ENCODE measurements at regions not wholly inside any gene's neighbourhood (a gene's known extent, or its start where the extent isn't known, plus 50 kb on each side); places are given as distances from the start of the nearest gene placed in this dataset.

- POLR2A ChIA-PET = no interaction called here
- Mint-ChIP-seq H3K9me3 (no peaks in the 10 kb centered on the region), H3K27me3 (no peaks in the 10 kb centered on the region), H3K4me1 (no peaks in the 10 kb centered on the region), H3K27ac (no peak overlapping the region), H3K4me3 (no peak overlapping the region), H3K36me3 (no peaks in the 10 kb centered on the region)
- DNase-seq (no peak), ATAC-seq (ENCODE audit: low read depth) (no peak)
These were observed 224.9 kb upstream of the SMIM31 start for GRCh38 chr4:164529058-164529457.

GRCh38 chr4:164529486-164529885 is 224.4 kb upstream of the SMIM31 start:
- POLR2A ChIA-PET = no interaction called here
- H3K4me3 Mint-ChIP-seq = no peak overlapping the region
- no peak overlapping the region for H3K27ac Mint-ChIP-seq
- H3K9me3 Mint-ChIP-seq = no peaks in the 10 kb centered on the region
- H3K4me1 Mint-ChIP-seq = no peaks in the 10 kb centered on the region
- no peak for DNase-seq
- ATAC-seq (ENCODE audit: low read depth) = no peak
- no peaks in the 10 kb centered on the region for H3K27me3 Mint-ChIP-seq
- H3K36me3 Mint-ChIP-seq = no peaks in the 10 kb centered on the region

GRCh38 chr4:164531336-164531735 is 222.6 kb upstream of the SMIM31 start:
- DNase-seq = no peak

GRCh38 chr4:164536814-164537213 is 217.1 kb upstream of the SMIM31 start:
- Mint-ChIP-seq H3K36me3 (no peaks in the 10 kb centered on the region), H3K4me3 (no peak overlapping the region), H3K27ac (no peak overlapping the region), H3K9me3 (peaks cover 7% of the 10 kb centered on the region), H3K4me1 (no peaks in the 10 kb centered on the region), H3K27me3 (no peaks in the 10 kb centered on the region)
- ATAC-seq (ENCODE audit: low read depth) (no peak), DNase-seq (no peak)
- POLR2A ChIA-PET = no interaction called here

More at GRCh38 chr4:164531336-164531735, 222.6 kb upstream of the SMIM31 start:
- ATAC-seq (ENCODE audit: low read depth) = no peak
- no peaks in the 10 kb centered on the region for H3K9me3 Mint-ChIP-seq
- H3K27ac Mint-ChIP-seq = no peak overlapping the region
- H3K36me3 Mint-ChIP-seq = no peaks in the 10 kb centered on the region
- H3K27me3 Mint-ChIP-seq = no peaks in the 10 kb centered on the region
- H3K4me3 Mint-ChIP-seq = no peak overlapping the region
- POLR2A ChIA-PET = no interaction called here
- H3K4me1 Mint-ChIP-seq = no peaks in the 10 kb centered on the region

GRCh38 chr4:164538097-164538496 is 215.8 kb upstream of the SMIM31 start:
- Mint-ChIP-seq H3K4me1 (no peaks in the 10 kb centered on the region), H3K4me3 (no peak overlapping the region), H3K9me3 (peaks cover 7% of the 10 kb centered on the region), H3K27me3 (no peaks in the 10 kb centered on the region), H3K27ac (no peak overlapping the region), H3K36me3 (no peaks in the 10 kb centered on the region)
- POLR2A ChIA-PET = no interaction called here
- DNase-seq = no peak
- ATAC-seq (ENCODE audit: low read depth) = no peak

- ATAC-seq (ENCODE audit: low read depth) = no peak
- Mint-ChIP-seq H3K27me3 (no peaks in the 10 kb centered on the region), H3K9me3 (peaks cover 7% of the 10 kb centered on the region), H3K27ac (no peak overlapping the region), H3K36me3 (no peaks in the 10 kb centered on the region), H3K4me1 (no peaks in the 10 kb centered on the region), H3K4me3 (no peak overlapping the region)
- POLR2A ChIA-PET = no interaction called here
- DNase-seq = no peak
These were observed 212.9 kb upstream of the SMIM31 start for GRCh38 chr4:164540987-164541386.

GRCh38 chr4:164542431-164542830 is 211.5 kb upstream of the SMIM31 start:
- H3K9me3 Mint-ChIP-seq = peaks cover 7% of the 10 kb centered on the region
- no peak for ATAC-seq (ENCODE audit: low read depth)
- POLR2A ChIA-PET = no interaction called here
- no peak overlapping the region for H3K4me3 Mint-ChIP-seq
- no peaks in the 10 kb centered on the region for H3K4me1 Mint-ChIP-seq
- no peaks in the 10 kb centered on the region for H3K27me3 Mint-ChIP-seq
- no peak for DNase-seq
- H3K27ac Mint-ChIP-seq = no peak overlapping the region
- no peaks in the 10 kb centered on the region for H3K36me3 Mint-ChIP-seq

GRCh38 chr4:164550989-164551712 is 202.8 kb upstream of the SMIM31 start:
- no peaks in the 10 kb centered on the region for H3K4me1 Mint-ChIP-seq
- no peak for DNase-seq
- no peaks in the 10 kb centered on the region for H3K9me3 Mint-ChIP-seq
- no peaks in the 10 kb centered on the region for H3K36me3 Mint-ChIP-seq
- H3K27me3 Mint-ChIP-seq = no peaks in the 10 kb centered on the region
- no peak overlapping the region for H3K4me3 Mint-ChIP-seq
- POLR2A ChIA-PET = no interaction called here
- no peak for ATAC-seq (ENCODE audit: low read depth)
- H3K27ac Mint-ChIP-seq = no peak overlapping the region

GRCh38 chr4:164551713-164552040 is 202.3 kb upstream of the SMIM31 start:
- Mint-ChIP-seq H3K4me1 (no peaks in the 10 kb centered on the region), H3K27ac (no peak overlapping the region), H3K4me3 (no peak overlapping the region), H3K36me3 (no peaks in the 10 kb centered on the region), H3K27me3 (no peaks in the 10 kb centered on the region), H3K9me3 (no peaks in the 10 kb centered on the region)
- POLR2A ChIA-PET = no interaction called here
- no peak for ATAC-seq (ENCODE audit: low read depth)
- DNase-seq = no peak

GRCh38 chr4:164571593-164572390 is 182.1 kb upstream of the SMIM31 start:
- DNase-seq = no peak
- ATAC-seq (ENCODE audit: low read depth) = no peak
- Mint-ChIP-seq H3K4me1 (no peaks in the 10 kb centered on the region), H3K9me3 (peaks cover 4% of the 10 kb centered on the region), H3K4me3 (no peak overlapping the region), H3K27me3 (no peaks in the 10 kb centered on the region), H3K36me3 (no peaks in the 10 kb centered on the region), H3K27ac (no peak overlapping the region)
- POLR2A ChIA-PET = no interaction called here

- H3K9me3 Mint-ChIP-seq = peaks cover 1% of the 10 kb centered on the region
- H3K36me3 Mint-ChIP-seq = no peaks in the 10 kb centered on the region
- no peak overlapping the region for H3K27ac Mint-ChIP-seq
- H3K27me3 Mint-ChIP-seq = no peaks in the 10 kb centered on the region
- POLR2A ChIA-PET = no interaction called here
- ATAC-seq (ENCODE audit: low read depth) (no peak), DNase-seq (no peak)
- no peaks in the 10 kb centered on the region for H3K4me1 Mint-ChIP-seq
- no peak overlapping the region for H3K4me3 Mint-ChIP-seq
These were observed 181.1 kb upstream of the SMIM31 start for GRCh38 chr4:164572877-164573279.

GRCh38 chr4:164575861-164576260 is 178.1 kb upstream of the SMIM31 start:
- H3K4me1 Mint-ChIP-seq = no peaks in the 10 kb centered on the region
- no peaks in the 10 kb centered on the region for H3K27me3 Mint-ChIP-seq
- no peaks in the 10 kb centered on the region for H3K9me3 Mint-ChIP-seq
- no peaks in the 10 kb centered on the region for H3K36me3 Mint-ChIP-seq
- DNase-seq (no peak), ATAC-seq (ENCODE audit: low read depth) (no peak)
- POLR2A ChIA-PET = no interaction called here
- H3K4me3 Mint-ChIP-seq = no peak overlapping the region
- H3K27ac Mint-ChIP-seq = no peak overlapping the region

- POLR2A ChIA-PET = no interaction called here
- ATAC-seq (ENCODE audit: low read depth) (no peak), DNase-seq (no peak)
- Mint-ChIP-seq H3K27me3 (no peaks in the 10 kb centered on the region), H3K27ac (no peak overlapping the region), H3K9me3 (no peaks in the 10 kb centered on the region), H3K36me3 (no peaks in the 10 kb centered on the region), H3K4me3 (no peak overlapping the region), H3K4me1 (no peaks in the 10 kb centered on the region)
These were observed 174.5 kb upstream of the SMIM31 start for GRCh38 chr4:164579270-164579942.

GRCh38 chr4:164591666-164592065 is 162.3 kb upstream of the SMIM31 start:
- no peaks in the 10 kb centered on the region for H3K27me3 Mint-ChIP-seq
- no peak overlapping the region for H3K4me3 Mint-ChIP-seq
- no peaks in the 10 kb centered on the region for H3K36me3 Mint-ChIP-seq
- POLR2A ChIA-PET = no interaction called here
- H3K9me3 Mint-ChIP-seq = peaks cover 4% of the 10 kb centered on the region
- ATAC-seq (ENCODE audit: low read depth) = no peak
- no peak overlapping the region for H3K27ac Mint-ChIP-seq
- no peaks in the 10 kb centered on the region for H3K4me1 Mint-ChIP-seq
- DNase-seq = no peak
